ENCODE measurements at regions not wholly inside any gene's neighbourhood (a gene's known extent, or its start where the extent isn't known, plus 50 kb on each side); places are given as distances from the start of the nearest gene placed in this dataset.
A peak's percentile ranks its signal among the peaks of the same experiment; 100 is the strongest.

- no peak for TF ChIP-seq EZH2 (IDR thresholded peaks at IDR 0.05; ENCODE audit: borderline replicate concordance, low read length)
- peak; percentile 52 for TF ChIP-seq CTCF (IDR thresholded peaks at IDR 0.05; ENCODE audit: low read length)
Observed at GRCh38 chr4:37188100-37188499, 56.4 kb upstream of the NWD2 start.

All from OCI-LY1 (cell line).